HG02840 (cell line): ENCODE measurements at regions not wholly inside any gene's neighbourhood (a gene's known extent, or its start where the extent isn't known, plus 50 kb on each side); places are given as distances from the start of the nearest gene placed in this dataset.
"Not testable (repeated sequence)": the region's sequence is repeated elsewhere in the genome, so short reads cannot be mapped to it uniquely, and the experiment has no call there.

Experiments
- ATAC-seq: cut with Tn5 transposase; IDR thresholded peaks from one replicate; pipeline ENCODE4 v1.9.1; 2021; ENCODE audit warnings: mild to moderate bottlenecking, moderate library complexity, moderate number of reproducible peaks; ENCODE audit not compliant: unreplicated experiment, low FRiP score

GRCh38 chr13:69649063-69649392 lies 458.6 kb upstream of the ATXN8OS start:
- ATAC-seq = no peak

GRCh38 chr13:69648340-69649062 lies 459.1 kb upstream of the ATXN8OS start:
- ATAC-seq = no peak

GRCh38 chr13:69644447-69644846 lies 463.2 kb upstream of the ATXN8OS start:
- ATAC-seq = no peak

GRCh38 chr13:69641773-69642172 lies 465.9 kb upstream of the ATXN8OS start:
- ATAC-seq = no peak

GRCh38 chr13:69633044-69633443 lies 474.6 kb upstream of the ATXN8OS start:
- ATAC-seq = no peak

- ATAC-seq = no peak
Measured at GRCh38 chr13:69623973-69624372, 483.7 kb upstream of the ATXN8OS start.

GRCh38 chr13:69619651-69620050 lies 488.0 kb upstream of the ATXN8OS start:
- no peak for ATAC-seq

- ATAC-seq = no peak
Measured at GRCh38 chr13:69618838-69619237, 488.8 kb upstream of the ATXN8OS start.

GRCh38 chr13:69618393-69618792 lies 489.2 kb upstream of the ATXN8OS start:
- ATAC-seq = no peak

- no peak for ATAC-seq
Measured at GRCh38 chr13:69617587-69617986, 490.0 kb upstream of the ATXN8OS start.

GRCh38 chr13:69616396-69616795 lies 491.2 kb upstream of the ATXN8OS start:
- no peak for ATAC-seq

GRCh38 chr13:69615055-69615454 lies 492.6 kb upstream of the ATXN8OS start:
- ATAC-seq = not testable (repeated sequence)

- no peak for ATAC-seq
Measured at GRCh38 chr13:69604698-69605097, 502.9 kb upstream of the ATXN8OS start.

GRCh38 chr13:69603144-69603853 lies 504.3 kb upstream of the ATXN8OS start:
- no peak for ATAC-seq

- ATAC-seq = no peak
Measured at GRCh38 chr13:69601661-69602060, 506.0 kb upstream of the ATXN8OS start.

- no peak for ATAC-seq
Measured at GRCh38 chr13:69600811-69601210, 506.8 kb upstream of the ATXN8OS start.

- no peak for ATAC-seq
Measured at GRCh38 chr13:69597088-69597487, 510.5 kb upstream of the ATXN8OS start.

- ATAC-seq = no peak
Measured at GRCh38 chr13:69595181-69595580, 512.4 kb upstream of the ATXN8OS start.

GRCh38 chr13:69591437-69591836 lies 516.2 kb upstream of the ATXN8OS start:
- ATAC-seq = no peak

GRCh38 chr13:69589531-69590235 lies 517.9 kb upstream of the ATXN8OS start:
- no peak for ATAC-seq

GRCh38 chr13:69585656-69586055 lies 522.0 kb upstream of the ATXN8OS start:
- ATAC-seq = no peak

- ATAC-seq = no peak
Measured at GRCh38 chr13:69580255-69580654, 527.4 kb upstream of the ATXN8OS start.
